GM13976 (cell line): ENCODE measurements at regions not wholly inside any gene's neighbourhood (a gene's known extent, or its start where the extent isn't known, plus 50 kb on each side); places are given as distances from the start of the nearest gene placed in this dataset.

ENCODE experiments used
- DNase-seq: peaks from one replicate; pipeline ENCODE4 v3.0.0; 2012; ENCODE audit warnings: low spot score
- in situ Hi-C: fragments of 300-500 bp; cut with MboI; formaldehyde crosslinking; loops from one replicate; pipeline ENCODE4 v1.12.0; 2022; ENCODE audit warnings: low sequenced_read_pairs, mixed read lengths, inconsistent platforms; ENCODE audit not compliant: unreplicated experiment
- TF ChIP-seq, protein P1 (sequence below): IDR thresholded peaks from 2 replicates; pipeline ENCODE4 v1.5.1; 2012; ENCODE audit warnings: borderline replicate concordance, mild to moderate bottlenecking; ENCODE audit not compliant: insufficient read depth; ENCODE audit errors: extremely low read depth, missing control alignments, control extremely low read depth

DNA sequence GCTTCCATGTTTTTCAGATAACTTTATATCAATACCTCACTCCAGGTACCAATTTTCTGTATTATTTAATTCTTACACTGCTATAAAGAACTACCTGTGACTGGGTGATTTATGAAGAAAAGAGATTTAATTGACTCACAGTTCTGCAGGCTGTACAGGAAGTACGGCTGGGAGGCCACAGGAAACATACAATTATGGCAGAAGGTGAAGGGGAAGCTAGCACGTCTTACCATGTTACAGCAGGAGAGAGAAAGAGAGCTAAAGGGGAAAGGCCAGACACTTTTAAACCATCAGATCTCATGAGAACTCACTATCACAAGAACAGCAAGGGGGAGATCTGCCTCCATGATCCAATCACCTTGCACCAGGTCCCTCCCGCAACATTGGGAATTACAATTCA, 119.1 kb upstream of the BMP5 start:
- TF ChIP-seq, protein P1, sequence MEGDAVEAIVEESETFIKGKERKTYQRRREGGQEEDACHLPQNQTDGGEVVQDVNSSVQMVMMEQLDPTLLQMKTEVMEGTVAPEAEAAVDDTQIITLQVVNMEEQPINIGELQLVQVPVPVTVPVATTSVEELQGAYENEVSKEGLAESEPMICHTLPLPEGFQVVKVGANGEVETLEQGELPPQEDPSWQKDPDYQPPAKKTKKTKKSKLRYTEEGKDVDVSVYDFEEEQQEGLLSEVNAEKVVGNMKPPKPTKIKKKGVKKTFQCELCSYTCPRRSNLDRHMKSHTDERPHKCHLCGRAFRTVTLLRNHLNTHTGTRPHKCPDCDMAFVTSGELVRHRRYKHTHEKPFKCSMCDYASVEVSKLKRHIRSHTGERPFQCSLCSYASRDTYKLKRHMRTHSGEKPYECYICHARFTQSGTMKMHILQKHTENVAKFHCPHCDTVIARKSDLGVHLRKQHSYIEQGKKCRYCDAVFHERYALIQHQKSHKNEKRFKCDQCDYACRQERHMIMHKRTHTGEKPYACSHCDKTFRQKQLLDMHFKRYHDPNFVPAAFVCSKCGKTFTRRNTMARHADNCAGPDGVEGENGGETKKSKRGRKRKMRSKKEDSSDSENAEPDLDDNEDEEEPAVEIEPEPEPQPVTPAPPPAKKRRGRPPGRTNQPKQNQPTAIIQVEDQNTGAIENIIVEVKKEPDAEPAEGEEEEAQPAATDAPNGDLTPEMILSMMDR, result no peak
- DNase-seq, result no peak
- in situ Hi-C loops, result loop anchor here (25.0 kb wide), 1 partner anchor 268 kb away; no protein-coding TSS in a partner anchor

GRCh38 chr6:55993418-55993817, 118.0 kb upstream of the BMP5 start:
- no peak for DNase-seq
- TF ChIP-seq, protein P1, result no peak
- in situ Hi-C loops, result loop anchor here (25.0 kb wide), 1 partner anchor 269 kb away; no protein-coding TSS in a partner anchor

GRCh38 chr6:55992546-55992945, 117.2 kb upstream of the BMP5 start:
- in situ Hi-C loops, result loop anchor here (25.0 kb wide), 1 partner anchor 270 kb away; no protein-coding TSS in a partner anchor
- TF ChIP-seq, protein P1, result no peak
- DNase-seq, result no peak

GRCh38 chr6:55985309-55985708, 109.9 kb upstream of the BMP5 start:
- no peak for DNase-seq
- TF ChIP-seq, protein P1, result no peak
- in situ Hi-C loops, result loop anchor here (25.0 kb wide), 1 partner anchor 277 kb away; no protein-coding TSS in a partner anchor

GRCh38 chr6:55983861-55984260, 108.5 kb upstream of the BMP5 start:
- in situ Hi-C loops, result loop anchor here (25.0 kb wide), 1 partner anchor 278 kb away; no protein-coding TSS in a partner anchor
- TF ChIP-seq, protein P1, result no peak
- no peak for DNase-seq

GRCh38 chr6:55981660-55982059, 106.3 kb upstream of the BMP5 start:
- DNase-seq, result no peak
- in situ Hi-C loops, result loop anchor here (25.0 kb wide), 1 partner anchor 281 kb away; no protein-coding TSS in a partner anchor
- TF ChIP-seq, protein P1, result no peak

- peak; percentile 36 for DNase-seq
- TF ChIP-seq, protein P1, result peak; percentile 50
- in situ Hi-C loops, result loop anchor here (25.0 kb wide), 1 partner anchor 282 kb away; no protein-coding TSS in a partner anchor
These were observed 105.3 kb upstream of the BMP5 start for GRCh38 chr6:55980627-55981211.
